Hepatocyte (in vitro differentiated cells): ENCODE measurements at regions not wholly inside any gene's neighbourhood (a gene's known extent, or its start where the extent isn't known, plus 50 kb on each side); places are given as distances from the start of the nearest gene placed in this dataset.

Experiments
- EZH2 ChIP-seq: fragments of 200-600 bp; sonication (generic); IDR thresholded peaks from 2 replicates; pipeline ENCODE4 v1.6.1; 2016; ENCODE audit warnings: antibody characterized with exemption, mild to moderate bottlenecking, borderline replicate concordance
- EZH2phosphoT487 ChIP-seq: fragments of 200-600 bp; sonication (generic); IDR thresholded peaks from one replicate; pipeline ENCODE4 v1.6.1; 2018; ENCODE audit warnings: antibody characterized with exemption, mild to moderate bottlenecking, low read depth, moderate library complexity; ENCODE audit not compliant: unreplicated experiment, severe bottlenecking
- TF ChIP-seq, protein P1 (sequence below): fragments of 200-600 bp; sonication (generic); IDR thresholded peaks from 2 replicates; pipeline ENCODE4 v1.5.1; 2016; ENCODE audit warnings: antibody characterized with exemption, mild to moderate bottlenecking; ENCODE audit not compliant: poor library complexity

DNA sequence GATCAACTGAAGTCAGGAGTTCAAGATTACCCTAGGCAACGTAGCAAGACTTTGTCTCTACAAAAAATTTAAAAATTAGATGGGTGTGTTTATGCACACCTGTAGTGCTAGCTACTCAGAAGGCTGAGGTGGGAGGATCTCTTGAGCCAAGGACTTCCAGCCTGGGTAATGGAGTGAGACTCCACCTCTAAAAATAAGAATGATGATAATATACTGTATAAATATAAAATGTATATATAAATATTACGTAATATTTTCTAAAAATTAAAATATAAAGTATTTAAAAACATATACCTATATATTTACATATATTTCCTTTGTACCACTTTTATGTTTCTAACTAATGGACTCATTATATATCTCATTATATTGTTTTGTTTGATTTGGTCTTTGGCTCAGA, 409.5 kb upstream of the REG3G start:
- TF ChIP-seq, protein P1, sequence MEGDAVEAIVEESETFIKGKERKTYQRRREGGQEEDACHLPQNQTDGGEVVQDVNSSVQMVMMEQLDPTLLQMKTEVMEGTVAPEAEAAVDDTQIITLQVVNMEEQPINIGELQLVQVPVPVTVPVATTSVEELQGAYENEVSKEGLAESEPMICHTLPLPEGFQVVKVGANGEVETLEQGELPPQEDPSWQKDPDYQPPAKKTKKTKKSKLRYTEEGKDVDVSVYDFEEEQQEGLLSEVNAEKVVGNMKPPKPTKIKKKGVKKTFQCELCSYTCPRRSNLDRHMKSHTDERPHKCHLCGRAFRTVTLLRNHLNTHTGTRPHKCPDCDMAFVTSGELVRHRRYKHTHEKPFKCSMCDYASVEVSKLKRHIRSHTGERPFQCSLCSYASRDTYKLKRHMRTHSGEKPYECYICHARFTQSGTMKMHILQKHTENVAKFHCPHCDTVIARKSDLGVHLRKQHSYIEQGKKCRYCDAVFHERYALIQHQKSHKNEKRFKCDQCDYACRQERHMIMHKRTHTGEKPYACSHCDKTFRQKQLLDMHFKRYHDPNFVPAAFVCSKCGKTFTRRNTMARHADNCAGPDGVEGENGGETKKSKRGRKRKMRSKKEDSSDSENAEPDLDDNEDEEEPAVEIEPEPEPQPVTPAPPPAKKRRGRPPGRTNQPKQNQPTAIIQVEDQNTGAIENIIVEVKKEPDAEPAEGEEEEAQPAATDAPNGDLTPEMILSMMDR: no peak
- TF ChIP-seq EZH2 (no peak), EZH2phosphoT487 (no peak)
